Panc1 (cell line): ENCODE measurements at regions not wholly inside any gene's neighbourhood (a gene's known extent, or its start where the extent isn't known, plus 50 kb on each side); places are given as distances from the start of the nearest gene placed in this dataset.
A peak's percentile ranks its signal among the peaks of the same experiment; 100 is the strongest.
"Not testable (repeated sequence)": the region's sequence is repeated elsewhere in the genome, so short reads cannot be mapped to it uniquely, and the experiment has no call there.

Source experiments
- POLR2AphosphoS5 ChIP-seq: IDR thresholded peaks from 2 replicates; pipeline ENCODE4 v1.6.1; 2012; ENCODE audit warnings: mild to moderate bottlenecking, low read depth, low read length, moderate library complexity
- TCF7L2 ChIP-seq: IDR thresholded peaks from 2 replicates; pipeline ENCODE4 v1.6.1; 2011; ENCODE audit warnings: mild to moderate bottlenecking, low read depth, low read length, inconsistent platforms
- TF ChIP-seq, protein P1 (sequence below): fragments of 450-650 bp; IDR thresholded peaks from 2 replicates; pipeline ENCODE4 v1.5.1; 2017; ENCODE audit warnings: mild to moderate bottlenecking

DNA sequence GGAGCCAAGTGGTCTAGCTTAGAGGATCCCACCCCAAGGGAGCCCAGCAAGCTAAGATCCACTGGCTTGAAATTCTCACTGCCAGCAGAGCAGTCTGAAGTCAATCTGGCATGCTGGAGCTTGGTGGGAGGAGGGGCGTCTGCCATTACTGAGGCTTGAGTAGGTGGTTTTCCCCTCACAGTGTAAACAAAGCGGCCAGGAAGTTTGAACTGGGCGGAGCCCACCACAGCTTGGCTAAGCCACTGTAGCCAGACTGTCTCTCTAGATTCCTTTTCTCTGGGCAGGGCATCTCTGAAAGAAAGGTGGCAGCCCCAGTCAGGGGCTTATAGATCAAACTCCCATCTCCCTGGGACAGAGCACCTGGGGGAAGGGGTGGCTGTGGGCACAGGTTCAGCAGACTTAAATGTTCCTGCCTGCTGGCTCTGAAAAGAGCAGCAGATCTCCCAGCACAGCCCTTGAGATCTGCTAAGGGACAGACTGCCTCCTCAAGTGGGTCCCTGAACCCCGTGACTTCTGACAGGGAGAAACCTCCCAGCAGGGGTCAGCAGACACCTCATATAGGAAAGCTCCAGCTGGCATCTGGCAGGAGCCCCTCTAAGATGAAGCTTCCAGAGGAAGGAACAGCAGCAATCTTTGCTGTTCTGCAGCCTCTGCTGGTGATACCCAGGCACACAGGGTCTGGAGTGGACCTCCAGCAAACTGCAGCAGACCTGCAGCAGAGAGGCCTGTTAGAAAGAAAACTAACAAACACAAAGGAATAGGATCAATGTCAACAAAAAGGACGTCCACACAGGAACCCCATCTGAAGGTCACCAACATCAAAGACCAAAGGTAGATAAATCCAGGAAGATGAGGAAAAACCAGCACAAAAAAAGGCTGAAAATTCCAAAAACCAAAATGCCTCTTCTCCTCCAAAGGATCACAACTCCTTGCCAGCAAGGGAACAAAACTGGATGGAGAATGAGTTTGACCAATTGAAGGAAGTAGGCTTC, 215.6 kb upstream of the TET2 start:
- TF ChIP-seq, protein P1, sequence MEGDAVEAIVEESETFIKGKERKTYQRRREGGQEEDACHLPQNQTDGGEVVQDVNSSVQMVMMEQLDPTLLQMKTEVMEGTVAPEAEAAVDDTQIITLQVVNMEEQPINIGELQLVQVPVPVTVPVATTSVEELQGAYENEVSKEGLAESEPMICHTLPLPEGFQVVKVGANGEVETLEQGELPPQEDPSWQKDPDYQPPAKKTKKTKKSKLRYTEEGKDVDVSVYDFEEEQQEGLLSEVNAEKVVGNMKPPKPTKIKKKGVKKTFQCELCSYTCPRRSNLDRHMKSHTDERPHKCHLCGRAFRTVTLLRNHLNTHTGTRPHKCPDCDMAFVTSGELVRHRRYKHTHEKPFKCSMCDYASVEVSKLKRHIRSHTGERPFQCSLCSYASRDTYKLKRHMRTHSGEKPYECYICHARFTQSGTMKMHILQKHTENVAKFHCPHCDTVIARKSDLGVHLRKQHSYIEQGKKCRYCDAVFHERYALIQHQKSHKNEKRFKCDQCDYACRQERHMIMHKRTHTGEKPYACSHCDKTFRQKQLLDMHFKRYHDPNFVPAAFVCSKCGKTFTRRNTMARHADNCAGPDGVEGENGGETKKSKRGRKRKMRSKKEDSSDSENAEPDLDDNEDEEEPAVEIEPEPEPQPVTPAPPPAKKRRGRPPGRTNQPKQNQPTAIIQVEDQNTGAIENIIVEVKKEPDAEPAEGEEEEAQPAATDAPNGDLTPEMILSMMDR, result 0 out of 2 replicates have a peak, but pooled peaks have one; percentile 5
- not testable (repeated sequence) for TF ChIP-seq POLR2AphosphoS5, TCF7L2
